ENCODE measurements at regions not wholly inside any gene's neighbourhood (a gene's known extent, or its start where the extent isn't known, plus 50 kb on each side); places are given as distances from the start of the nearest gene placed in this dataset.

DNA sequence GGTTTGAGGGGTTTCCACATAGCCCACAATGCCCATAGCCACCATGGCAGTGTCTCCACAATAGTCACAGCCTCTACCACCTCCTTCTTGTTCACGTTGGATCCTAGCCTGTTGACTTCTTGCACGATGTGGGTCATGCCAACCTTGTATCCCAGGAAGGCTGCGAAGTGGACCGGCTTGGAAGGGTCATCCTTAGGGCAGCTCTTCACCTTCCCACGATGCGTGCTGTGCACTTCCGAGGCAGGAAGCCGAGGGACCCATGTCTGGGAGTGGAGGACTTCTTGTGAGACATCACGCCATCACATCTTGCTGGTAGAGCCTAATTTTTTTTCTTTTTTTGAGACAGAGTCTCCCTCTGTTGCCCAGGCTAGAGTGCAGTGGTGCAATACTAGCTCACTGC lies 144.6 kb upstream of the ASB18 start:
- no peaks in the 10 kb centered on the region for H3K4me1 ChIP-seq
- CTCF ChIA-PET: interaction anchor here (0.9 kb wide), 1 partner anchor 10 kb away, joined by 3 read pairs; no protein-coding TSS in a partner anchor
- DNase-seq (ENCODE audit: low read depth in 1 of 2, low spot score in 1 of 2) (no peak), ATAC-seq (no peak), FAIRE-seq (no peak)
- TF ChIP-seq PHF8 (IDR thresholded peaks at IDR 0.05; ENCODE audit: borderline replicate concordance, low read depth) (no peak), BHLHE40 (IDR thresholded peaks at IDR 0.05; ENCODE audit: low read depth, low read length) (no peak), NR3C1 (IDR thresholded peaks at IDR 0.05) (no peak), HEYL (CRISPR knock-in tag; IDR thresholded peaks at IDR 0.05) (no peak)
- TF ChIP-seq, protein P1, sequence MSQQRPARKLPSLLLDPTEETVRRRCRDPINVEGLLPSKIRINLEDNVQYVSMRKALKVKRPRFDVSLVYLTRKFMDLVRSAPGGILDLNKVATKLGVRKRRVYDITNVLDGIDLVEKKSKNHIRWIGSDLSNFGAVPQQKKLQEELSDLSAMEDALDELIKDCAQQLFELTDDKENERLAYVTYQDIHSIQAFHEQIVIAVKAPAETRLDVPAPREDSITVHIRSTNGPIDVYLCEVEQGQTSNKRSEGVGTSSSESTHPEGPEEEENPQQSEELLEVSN (IDR thresholded peaks at IDR 0.05; ENCODE audit: borderline replicate concordance, low read depth): no peak
- TF ChIP-seq, protein P2, sequence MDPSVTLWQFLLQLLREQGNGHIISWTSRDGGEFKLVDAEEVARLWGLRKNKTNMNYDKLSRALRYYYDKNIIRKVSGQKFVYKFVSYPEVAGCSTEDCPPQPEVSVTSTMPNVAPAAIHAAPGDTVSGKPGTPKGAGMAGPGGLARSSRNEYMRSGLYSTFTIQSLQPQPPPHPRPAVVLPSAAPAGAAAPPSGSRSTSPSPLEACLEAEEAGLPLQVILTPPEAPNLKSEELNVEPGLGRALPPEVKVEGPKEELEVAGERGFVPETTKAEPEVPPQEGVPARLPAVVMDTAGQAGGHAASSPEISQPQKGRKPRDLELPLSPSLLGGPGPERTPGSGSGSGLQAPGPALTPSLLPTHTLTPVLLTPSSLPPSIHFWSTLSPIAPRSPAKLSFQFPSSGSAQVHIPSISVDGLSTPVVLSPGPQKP (IDR thresholded peaks at IDR 0.05; ENCODE audit: low read depth, low read length): no peak
- H3K4me2 ChIP-seq: no peak overlapping the region
- peaks cover 5% of the 10 kb centered on the region; the same call in 1 of the 3 replicates for H3K9me3 ChIP-seq
- H3K27ac ChIP-seq: no peak overlapping the region
- no peak overlapping the region for H3K4me3 ChIP-seq
- 22% methylated on average over 9 of the region's 9 CpGs for WGBS (ENCODE audit: missing lambda C conversion rate)
- POLR2A ChIA-PET: no interaction called here

DNA sequence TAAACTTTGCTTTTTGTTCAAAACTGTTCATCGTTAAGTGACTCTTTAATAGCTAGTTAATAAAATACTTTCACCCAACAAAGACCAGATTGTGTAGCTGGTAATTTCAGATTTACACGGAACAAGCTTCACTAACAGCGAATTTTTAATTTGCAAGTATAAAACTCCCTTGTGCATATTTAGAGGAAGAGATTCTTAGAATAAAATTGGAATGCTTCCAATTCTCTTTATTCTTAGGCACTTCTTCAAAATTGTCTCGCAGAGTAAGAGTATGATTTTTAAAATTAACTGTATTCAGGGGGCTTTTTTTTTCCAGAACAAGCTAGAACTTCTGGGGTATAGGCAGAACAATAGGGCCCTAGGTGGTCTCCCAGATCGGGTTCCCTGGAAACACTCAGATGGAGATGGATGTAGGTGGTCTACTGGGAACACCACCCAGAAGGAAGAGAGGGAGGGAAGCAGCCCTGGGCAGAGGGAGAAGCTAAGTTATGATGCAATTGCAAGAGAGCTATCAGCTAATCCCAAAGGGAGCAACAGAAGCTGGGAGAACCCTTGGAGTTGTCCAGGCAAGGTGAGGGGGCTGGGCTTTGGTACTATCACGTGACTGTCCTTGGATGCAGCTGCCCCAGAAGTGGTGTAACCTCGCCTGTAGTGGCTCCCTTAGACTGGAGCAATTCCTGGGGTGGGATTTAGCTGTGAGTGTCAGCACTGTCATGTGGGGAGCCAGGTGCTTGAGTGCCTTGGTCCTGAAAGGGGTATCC lies 151.7 kb upstream of the ASB18 start:
- Histone ChIP-seq H3K4me2 (no peak overlapping the region), H3K4me3 (no peak overlapping the region), H3K4me1 (no peaks in the 10 kb centered on the region), H3K9me3 (no peaks in the 10 kb centered on the region), H3K27ac (no peak overlapping the region)
- no peak for TF ChIP-seq POLR2AphosphoS2 (conservative IDR thresholded peaks at IDR 0.05; ENCODE audit: low read length)
- no peak for TF ChIP-seq EP300 (IDR thresholded peaks at IDR 0.05)
- TF ChIP-seq, protein P3, sequence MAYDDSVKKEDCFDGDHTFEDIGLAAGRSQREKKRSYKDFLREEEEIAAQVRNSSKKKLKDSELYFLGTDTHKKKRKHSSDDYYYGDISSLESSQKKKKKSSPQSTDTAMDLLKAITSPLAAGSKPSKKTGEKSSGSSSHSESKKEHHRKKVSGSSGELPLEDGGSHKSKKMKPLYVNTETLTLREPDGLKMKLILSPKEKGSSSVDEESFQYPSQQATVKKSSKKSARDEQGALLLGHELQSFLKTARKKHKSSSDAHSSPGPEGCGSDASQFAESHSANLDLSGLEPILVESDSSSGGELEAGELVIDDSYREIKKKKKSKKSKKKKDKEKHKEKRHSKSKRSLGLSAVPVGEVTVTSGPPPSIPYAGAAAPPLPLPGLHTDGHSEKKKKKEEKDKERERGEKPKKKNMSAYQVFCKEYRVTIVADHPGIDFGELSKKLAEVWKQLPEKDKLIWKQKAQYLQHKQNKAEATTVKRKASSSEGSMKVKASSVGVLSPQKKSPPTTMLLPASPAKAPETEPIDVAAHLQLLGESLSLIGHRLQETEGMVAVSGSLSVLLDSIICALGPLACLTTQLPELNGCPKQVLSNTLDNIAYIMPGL (CRISPR knock-in tag; IDR thresholded peaks at IDR 0.05; ENCODE audit: borderline replicate concordance): no peak
- ChIA-PET POLR2A (no interaction called here), CTCF (interaction anchor here (0.6 kb wide), 1 partner anchor 9 kb away, joined by 3 read pairs; no protein-coding TSS in a partner anchor)
- 13% methylated on average over 7 of the region's 7 CpGs for WGBS (ENCODE audit: missing lambda C conversion rate)
- DNase-seq (ENCODE audit: low read depth in 1 of 2, low spot score in 1 of 2) (no peak), ATAC-seq (no peak), FAIRE-seq (no peak)

DNA sequence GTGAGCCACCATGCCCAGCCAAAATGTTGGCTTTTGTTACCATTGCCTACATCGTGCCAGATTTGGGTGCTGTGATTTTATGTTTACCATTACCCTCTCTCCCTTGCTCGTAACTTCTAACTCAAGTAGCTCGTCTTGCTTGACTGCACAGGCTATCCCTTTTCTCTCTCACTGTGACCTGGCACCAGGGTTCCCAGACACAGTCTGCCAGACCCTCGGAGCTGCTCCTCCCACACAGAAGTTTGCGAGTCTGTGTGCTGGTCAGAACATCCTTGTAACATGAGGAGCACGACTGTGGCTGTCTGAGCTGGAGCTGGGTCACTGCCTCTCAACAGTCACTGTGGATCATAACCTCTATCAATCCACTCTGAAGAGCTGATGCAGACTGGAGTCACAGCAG lies 152.5 kb upstream of the ACKR3 start:
- H3K9me3 ChIP-seq: no peaks in the 10 kb centered on the region
- FAIRE-seq (no peak), DNase-seq (ENCODE audit: low read depth in 1 of 2, low spot score in 1 of 2) (no peak), ATAC-seq (no peak)
- no peak overlapping the region for H3K4me2 ChIP-seq
- CTCF ChIA-PET: no interaction called here
- 26% methylated on average over 6 of the region's 6 CpGs for WGBS (ENCODE audit: missing lambda C conversion rate)
- H3K4me1 ChIP-seq: no peaks in the 10 kb centered on the region
- POLR2A ChIA-PET: no interaction called here
- no peak overlapping the region for H3K27ac ChIP-seq
- no peak overlapping the region for H3K4me3 ChIP-seq
- TF ChIP-seq, protein P4, sequence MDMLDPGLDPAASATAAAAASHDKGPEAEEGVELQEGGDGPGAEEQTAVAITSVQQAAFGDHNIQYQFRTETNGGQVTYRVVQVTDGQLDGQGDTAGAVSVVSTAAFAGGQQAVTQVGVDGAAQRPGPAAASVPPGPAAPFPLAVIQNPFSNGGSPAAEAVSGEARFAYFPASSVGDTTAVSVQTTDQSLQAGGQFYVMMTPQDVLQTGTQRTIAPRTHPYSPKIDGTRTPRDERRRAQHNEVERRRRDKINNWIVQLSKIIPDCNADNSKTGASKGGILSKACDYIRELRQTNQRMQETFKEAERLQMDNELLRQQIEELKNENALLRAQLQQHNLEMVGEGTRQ (IDR thresholded peaks at IDR 0.05): no peak
- TF ChIP-seq CBX8 (IDR thresholded peaks at IDR 0.05) (no peak), JUNB (IDR thresholded peaks at IDR 0.05) (no peak), HEYL (CRISPR knock-in tag; IDR thresholded peaks at IDR 0.05) (no peak), NPAS2 (CRISPR knock-in tag; IDR thresholded peaks at IDR 0.05; ENCODE audit: borderline replicate concordance) (no peak), RNF2 (IDR thresholded peaks at IDR 0.05; ENCODE audit: borderline replicate concordance, low read depth) (no peak), MAFK (IDR thresholded peaks at IDR 0.05; ENCODE audit: partially characterized antibody) (no peak), NFE2L2 (conservative IDR thresholded peaks at IDR 0.05; ENCODE audit: low read length) (no peak), CHD2 (IDR thresholded peaks at IDR 0.05; ENCODE audit: low read length, partially characterized antibody) (no peak), BHLHE40 (IDR thresholded peaks at IDR 0.05; ENCODE audit: low read depth, low read length) (no peak), JUN (IDR thresholded peaks at IDR 0.05) (no peak), FOXS1 (CRISPR knock-in tag; IDR thresholded peaks at IDR 0.05) (no peak), HOXB5 (CRISPR knock-in tag; IDR thresholded peaks at IDR 0.05) (no peak)
- TF ChIP-seq, protein P5, sequence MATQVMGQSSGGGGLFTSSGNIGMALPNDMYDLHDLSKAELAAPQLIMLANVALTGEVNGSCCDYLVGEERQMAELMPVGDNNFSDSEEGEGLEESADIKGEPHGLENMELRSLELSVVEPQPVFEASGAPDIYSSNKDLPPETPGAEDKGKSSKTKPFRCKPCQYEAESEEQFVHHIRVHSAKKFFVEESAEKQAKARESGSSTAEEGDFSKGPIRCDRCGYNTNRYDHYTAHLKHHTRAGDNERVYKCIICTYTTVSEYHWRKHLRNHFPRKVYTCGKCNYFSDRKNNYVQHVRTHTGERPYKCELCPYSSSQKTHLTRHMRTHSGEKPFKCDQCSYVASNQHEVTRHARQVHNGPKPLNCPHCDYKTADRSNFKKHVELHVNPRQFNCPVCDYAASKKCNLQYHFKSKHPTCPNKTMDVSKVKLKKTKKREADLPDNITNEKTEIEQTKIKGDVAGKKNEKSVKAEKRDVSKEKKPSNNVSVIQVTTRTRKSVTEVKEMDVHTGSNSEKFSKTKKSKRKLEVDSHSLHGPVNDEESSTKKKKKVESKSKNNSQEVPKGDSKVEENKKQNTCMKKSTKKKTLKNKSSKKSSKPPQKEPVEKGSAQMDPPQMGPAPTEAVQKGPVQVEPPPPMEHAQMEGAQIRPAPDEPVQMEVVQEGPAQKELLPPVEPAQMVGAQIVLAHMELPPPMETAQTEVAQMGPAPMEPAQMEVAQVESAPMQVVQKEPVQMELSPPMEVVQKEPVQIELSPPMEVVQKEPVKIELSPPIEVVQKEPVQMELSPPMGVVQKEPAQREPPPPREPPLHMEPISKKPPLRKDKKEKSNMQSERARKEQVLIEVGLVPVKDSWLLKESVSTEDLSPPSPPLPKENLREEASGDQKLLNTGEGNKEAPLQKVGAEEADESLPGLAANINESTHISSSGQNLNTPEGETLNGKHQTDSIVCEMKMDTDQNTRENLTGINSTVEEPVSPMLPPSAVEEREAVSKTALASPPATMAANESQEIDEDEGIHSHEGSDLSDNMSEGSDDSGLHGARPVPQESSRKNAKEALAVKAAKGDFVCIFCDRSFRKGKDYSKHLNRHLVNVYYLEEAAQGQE (IDR thresholded peaks at IDR 0.05): no peak
- TF ChIP-seq, protein P3 (CRISPR knock-in tag; IDR thresholded peaks at IDR 0.05; ENCODE audit: borderline replicate concordance): no peak
- TF ChIP-seq, protein P6, sequence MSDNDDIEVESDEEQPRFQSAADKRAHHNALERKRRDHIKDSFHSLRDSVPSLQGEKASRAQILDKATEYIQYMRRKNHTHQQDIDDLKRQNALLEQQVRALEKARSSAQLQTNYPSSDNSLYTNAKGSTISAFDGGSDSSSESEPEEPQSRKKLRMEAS (IDR thresholded peaks at IDR 0.05): no peak
